Left cardiac atrium (tissue), 4 donors: ENCODE measurements at regions not wholly inside any gene's neighbourhood (a gene's known extent, or its start where the extent isn't known, plus 50 kb on each side); places are given as distances from the start of the nearest gene placed in this dataset.

ENCODE experiments used
- ATAC-seq, 2 donors: fragments of 200-7000 bp; cut with Tn5 transposase; one replicate each; pipeline ENCODE4 v1.9.1; 2020; ENCODE audit warnings: mild to moderate bottlenecking in 2 of 2, moderate library complexity in 2 of 2
- DNase-seq: peaks from one replicate; pipeline ENCODE4 v3.0.0-alpha.2; 2020
- intact Hi-C, 2 donors: fragments of 100-400 bp; cut with DNase I; formaldehyde crosslinking; loops; one replicate each; pipeline versions ENCODE4 v1.14.1 to v1.15.1; 2022 to 2023
- donor health status: DM: no; HTN: yes; CAD: no.
- donor health status: DM: no; HTN: yes; CAD: no; lungs with severe emphysema.
- donor health status: DM: yes; HTN: yes; CAD: no.
- donor health status: Dilated cardiomyopathy.

DNA sequence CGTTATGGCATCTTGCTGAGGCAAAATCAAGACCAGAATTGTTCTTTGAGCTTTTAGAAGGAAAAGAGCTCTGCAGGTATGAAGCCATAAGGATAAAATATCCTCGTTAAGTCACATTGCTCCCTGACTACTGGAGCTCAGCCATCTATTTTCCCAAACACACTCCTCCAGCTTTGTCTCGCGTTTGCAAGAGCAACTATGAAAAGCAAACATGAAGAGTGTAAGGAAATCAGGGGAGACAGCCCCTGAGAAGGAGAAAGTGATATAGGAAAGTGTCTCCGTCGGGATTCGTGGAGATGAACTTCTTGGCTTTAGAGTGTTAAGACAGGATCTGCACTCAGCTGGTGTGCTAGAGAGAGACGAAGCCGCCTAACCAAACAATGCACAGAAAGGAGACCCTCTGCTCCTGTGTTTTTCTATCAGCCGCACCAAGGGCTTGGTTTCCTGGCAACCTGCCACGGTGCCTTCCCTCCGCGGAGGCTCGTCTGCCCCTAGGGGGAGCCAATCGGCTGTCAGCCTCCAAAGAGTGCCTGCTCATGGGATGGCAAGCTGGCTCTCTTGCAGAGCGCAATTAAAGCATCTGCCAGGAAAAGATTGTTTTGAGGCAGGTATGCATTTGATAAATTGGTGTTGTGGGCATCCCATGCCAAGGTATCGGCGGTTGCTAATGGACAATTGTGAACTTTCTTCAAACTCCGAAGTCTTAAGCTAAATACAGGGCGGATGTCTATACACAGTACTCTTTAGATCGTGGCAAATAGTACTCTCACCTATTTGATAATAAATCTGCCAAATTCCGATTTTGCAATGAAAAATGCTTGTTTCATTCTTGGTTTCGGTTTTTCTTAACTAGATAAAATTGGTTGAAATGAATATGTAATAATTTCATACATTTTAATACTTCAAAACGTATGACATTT, 603.2 kb downstream of the RNF144B start:
- DNase-seq (peak; percentile 83), ATAC-seq (peak; percentile 67 to 71)
- intact Hi-C loops, result loop anchor here in 1 of 2 donors (10.0 kb wide), 1 partner anchor 1064 kb away; no protein-coding TSS in a partner anchor

DNA sequence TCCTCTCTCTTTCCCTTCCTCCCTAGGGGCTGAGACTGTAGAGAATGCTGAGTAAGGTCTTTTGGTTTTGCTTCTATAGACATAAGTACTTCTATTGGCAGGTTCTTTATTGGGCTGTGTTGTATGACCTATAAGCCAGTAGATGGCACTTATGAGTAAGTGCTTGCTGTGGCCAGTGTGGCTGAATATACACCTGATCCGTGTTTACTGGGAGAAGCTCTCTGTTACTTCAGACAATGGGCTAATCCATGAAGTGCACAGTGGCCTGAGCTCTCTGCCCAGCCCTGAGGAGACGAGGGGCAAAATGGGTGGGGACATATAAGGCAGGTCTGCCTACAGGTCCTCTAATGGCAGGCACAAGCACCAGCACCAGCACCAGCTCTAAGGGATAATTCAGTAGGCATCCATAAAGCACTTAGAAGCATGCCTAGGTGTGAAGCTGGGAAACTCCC, 610.3 kb downstream of the RNF144B start:
- intact Hi-C loops, result loop anchor here in 1 of 2 donors (10.0 kb wide), 1 partner anchor 1057 kb away; no protein-coding TSS in a partner anchor
- no peak for DNase-seq
- peak; percentile 44 to 59 for ATAC-seq

DNA sequence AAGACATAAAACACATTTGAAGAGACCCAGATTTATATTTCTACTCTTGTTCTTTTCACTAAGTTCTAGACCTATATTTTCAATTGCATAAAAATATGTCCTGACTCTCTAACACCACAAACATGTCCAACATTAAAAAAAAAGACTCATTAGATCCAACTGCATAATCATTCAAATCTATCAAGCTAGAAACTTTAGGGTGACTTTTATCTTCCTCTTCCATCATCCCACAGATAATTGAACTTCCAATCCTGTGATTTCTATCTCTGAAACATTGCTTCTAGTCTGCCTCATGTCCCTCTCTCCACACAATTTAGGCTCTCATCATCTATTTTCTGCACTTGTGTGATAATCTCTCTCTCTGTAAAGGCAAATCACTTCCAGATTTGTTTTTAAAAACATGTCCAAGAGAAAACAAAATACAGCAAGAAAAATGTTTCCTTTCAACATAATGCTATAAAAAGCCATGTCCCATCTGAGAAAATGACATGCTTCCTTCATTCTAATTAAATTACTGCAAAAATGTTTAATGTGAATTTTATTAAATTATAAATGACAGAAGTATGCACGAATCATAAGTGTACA, 615.9 kb downstream of the RNF144B start:
- intact Hi-C loops, result no loop called here
- DNase-seq, result no peak
- no peak for ATAC-seq

DNA sequence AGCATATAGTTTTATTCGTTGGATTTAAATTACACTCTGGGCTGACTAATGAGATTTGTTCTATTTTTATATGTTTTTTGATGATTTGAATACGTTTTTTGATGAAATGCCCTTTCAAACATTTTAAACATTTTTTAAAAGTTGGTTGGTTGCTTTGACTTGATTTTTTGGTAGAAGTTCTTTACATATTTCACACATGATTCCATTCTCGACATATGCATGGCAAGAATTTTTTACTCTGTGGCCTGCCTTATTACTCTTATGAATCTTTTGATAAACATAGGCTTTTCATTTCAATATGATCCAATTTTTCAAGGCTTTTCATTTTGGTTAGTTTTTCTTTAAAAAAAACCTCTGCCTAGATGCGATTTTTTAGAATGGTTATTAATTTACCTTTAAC, 617.0 kb downstream of the RNF144B start:
- ATAC-seq (no peak), DNase-seq (no peak)
- intact Hi-C loops, result no loop called here

DNA sequence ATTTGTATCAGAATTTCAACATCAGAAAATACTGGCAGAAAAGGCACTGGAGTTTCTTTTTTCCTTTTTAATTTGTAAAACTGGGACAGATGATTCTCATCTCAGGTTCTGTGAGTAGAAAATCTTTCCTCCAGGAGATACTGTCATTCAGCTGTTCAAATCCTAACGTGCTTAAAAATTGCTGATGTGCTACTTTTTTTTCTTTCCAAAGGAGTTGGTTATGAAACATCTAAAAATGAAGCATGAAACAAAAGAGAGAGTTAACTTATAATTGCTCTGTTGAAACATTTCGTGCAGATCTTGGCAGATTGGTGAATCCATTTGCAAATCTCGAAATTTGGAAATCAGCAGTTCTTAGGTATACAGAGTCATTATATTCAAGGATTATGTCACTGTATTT, 622.6 kb downstream of the RNF144B start:
- ATAC-seq (no peak), DNase-seq (no peak)
- intact Hi-C loops, result loop anchor here in 1 of 2 donors (10.0 kb wide), 1 partner anchor 845 kb away; no protein-coding TSS in a partner anchor

DNA sequence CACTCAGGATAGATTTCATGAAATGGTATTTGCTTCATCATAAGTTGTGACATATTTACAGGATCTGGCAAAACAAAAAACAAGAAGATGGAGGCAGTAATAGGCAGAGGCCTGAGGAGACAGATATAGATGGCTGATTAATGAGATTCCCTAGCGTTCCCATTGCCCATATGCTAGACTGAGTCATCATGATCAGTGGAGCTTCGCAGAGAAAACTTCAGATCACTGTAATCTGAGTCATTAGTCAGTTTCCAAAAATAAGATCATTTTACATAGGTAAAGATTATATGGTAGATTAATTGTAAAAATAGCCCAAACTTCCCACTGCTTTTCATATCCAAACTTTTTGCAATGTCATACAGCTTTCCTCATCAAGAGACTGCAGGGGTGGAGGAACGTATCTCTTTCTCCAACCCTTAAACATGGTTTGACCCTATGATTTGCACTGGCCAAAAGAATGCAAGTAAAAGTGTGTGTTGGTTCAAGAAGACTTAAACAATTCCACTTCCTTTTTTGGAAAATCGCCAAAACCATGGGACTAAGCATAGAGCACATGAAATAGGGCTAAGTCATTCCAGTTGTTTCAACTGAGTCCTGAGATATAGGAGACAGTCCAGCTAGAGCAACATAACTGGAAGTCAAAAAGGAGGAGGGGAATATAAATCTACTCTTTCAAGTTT, 626.0 kb downstream of the RNF144B start:
- intact Hi-C loops, result loop anchor here in 1 of 2 donors (10.0 kb wide), 1 partner anchor 842 kb away; no protein-coding TSS in a partner anchor
- ATAC-seq (no peak), DNase-seq (no peak)

DNA sequence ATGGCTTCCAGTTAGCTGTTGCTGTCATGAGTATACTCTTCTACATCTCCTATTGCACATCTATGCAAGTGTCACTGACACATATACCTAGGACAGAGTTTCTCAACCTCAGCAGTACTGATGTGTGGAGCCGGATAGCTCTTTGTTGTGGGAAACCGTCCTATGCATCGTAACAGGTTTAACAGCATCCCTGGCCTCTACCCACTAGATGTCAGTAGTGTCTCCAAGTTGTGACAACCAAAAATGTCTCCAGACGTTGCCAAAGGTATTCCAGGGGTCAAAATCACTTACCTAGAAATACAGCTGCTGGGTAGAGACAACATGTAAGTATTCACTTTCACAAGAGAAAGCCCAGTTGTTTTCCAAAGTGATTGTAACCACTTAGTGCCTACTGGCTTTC, 637.6 kb downstream of the RNF144B start:
- intact Hi-C loops, result loop anchor here in 1 of 2 donors (5.0 kb wide), 1 partner anchor 188 kb away; no protein-coding TSS in a partner anchor
- ATAC-seq, result peak; percentile 34 to 70
- no peak for DNase-seq

DNA sequence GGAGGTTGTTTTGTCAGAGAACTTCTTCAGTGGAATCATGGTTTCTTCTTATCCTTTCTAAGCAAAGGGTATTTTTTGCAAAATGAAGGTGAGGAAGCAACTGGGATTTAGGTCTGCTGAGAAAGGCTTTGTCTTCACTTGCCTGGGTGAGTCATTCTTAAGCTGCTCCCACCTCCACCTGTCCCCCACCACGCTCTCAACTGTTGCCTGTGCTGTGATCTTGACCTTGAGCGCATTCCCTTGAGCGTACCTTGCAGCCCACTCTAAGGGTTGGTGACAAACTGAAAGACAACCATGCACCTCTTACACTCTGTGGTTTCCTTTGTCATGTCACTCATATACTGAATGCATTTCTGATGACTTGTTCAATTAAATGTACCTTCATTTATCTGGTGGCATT, 641.1 kb downstream of the RNF144B start:
- intact Hi-C loops, result no loop called here
- DNase-seq, result no peak
- no peak for ATAC-seq

DNA sequence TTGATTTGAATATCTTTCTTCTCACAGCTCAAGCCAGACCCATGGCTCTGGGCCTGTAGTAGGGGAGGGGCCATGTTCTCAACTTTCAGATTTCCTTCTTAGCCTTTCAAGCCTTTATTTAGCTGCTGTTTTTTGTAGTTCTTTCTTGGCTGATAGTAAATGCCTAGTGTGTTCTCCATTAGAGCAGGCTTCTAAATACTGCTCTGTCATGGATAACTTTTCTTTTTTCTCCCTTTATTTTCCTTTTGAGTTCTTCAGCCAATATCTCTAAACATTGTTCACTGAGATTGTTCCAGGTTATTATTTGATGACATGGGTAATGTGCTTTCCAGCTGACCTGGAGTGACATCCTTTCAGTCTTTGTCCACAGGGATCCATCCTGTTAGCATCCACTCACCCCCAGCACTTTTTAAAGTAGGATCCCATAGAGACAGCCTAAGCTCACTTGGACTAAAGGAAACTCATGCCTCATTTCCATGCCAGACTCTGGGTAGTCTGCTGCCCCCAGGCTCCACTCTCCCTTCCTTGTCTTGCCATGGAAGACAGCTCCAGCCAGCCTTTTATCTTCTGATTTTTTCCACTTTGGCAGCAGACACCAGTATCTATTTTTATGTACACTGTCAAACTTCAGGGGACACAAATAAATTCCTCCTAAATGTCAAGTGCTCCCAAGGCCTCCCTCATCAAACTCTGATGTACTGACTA, 645.6 kb downstream of the RNF144B start:
- ATAC-seq, result peak; percentile 68 to 71
- intact Hi-C loops, result no loop called here
- DNase-seq, result no peak

DNA sequence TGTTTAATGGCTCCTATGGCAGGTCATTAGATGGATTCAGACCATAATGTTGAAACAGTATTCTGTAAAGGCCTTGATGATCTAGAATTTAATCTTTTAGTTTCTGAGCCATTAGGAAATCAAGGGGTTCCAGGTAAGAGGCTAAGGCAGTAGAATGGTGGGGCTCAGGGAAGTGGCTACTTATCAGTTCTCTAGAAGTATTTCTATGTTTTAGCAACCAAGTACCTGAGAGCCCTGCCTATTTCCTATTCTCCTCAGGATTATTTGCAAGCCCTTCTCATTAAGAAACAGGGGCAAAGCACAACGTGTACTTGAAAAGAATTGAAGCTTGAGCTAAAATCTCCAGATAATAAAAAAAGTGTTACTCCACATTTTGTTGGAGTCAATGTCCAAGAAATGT, 646.5 kb downstream of the RNF144B start:
- DNase-seq (no peak), ATAC-seq (no peak)
- intact Hi-C loops, result no loop called here

DNA sequence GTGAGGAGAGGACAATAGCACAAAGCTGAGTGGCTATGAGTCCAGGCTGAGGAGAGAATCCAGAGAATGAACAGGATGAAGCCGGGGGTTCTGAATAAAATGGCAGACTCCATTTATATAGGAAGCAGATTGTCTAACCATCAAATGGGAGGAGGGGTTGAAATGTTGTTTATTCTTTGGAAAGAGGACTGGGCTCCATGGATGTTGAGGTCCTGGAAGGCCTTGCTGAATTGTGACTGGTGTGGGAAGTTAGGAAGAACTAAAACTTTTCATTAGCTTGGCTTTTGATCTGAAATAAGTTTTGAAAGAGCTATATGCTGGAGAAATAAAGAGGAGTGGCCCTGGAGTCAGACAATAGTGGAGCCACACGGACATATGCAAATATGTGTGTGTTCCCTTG, 647.8 kb downstream of the RNF144B start:
- DNase-seq (no peak), ATAC-seq (no peak)
- intact Hi-C loops, result no loop called here

DNA sequence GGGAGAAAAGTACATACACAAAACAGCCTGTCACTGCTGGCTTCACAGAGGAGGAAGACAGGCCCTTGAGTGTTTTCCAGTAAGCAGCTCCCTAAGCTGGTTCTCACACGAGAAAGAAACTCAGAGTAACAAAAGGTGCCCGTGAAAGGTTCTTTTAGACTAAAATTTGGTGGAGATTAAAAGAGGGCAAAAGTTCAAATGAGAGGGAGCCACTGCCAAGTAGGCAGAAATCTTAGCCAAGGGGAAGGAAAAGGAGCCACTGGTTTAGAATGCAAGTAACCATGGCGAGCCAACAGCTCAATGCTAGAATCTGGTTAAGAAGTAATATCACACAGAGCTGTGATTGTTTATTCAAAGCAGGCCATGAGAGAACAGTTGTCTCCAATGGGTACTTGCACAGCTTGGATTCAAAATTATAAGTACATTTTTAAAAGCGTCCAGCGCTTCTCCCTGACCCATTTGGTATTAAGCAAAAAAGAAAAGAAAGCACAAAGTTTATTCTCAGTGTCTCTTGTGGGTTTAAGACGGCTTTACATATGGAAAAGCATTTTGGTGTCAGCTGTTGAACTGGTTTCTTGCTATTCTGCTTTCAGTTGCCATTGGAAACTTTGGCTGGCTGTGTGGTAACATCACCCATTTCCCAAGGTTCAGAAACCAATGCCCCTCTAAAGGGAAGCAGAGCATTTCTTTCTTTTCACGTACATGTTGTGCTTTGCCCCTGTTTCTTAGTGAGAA, 648.5 kb downstream of the RNF144B start:
- intact Hi-C loops, result no loop called here
- ATAC-seq, result peak; percentile 36 to 47

DNA sequence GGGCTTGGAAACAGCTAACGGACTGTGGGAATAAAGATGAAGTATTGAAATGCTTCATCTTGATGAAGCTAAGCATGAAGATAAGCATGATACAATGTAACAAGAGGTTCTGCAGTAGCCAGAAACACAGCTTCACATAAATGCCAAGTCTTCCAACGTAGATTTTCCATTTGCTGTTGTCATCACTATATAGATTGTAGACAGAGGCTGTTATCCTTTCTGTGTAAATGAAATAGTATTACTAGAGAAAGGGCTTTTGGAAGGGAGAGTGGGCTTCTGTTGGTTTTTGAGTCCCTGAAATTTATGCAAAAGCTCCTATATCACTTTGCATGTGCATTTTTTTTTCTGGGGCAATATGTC, 649.0 kb downstream of the RNF144B start:
- ATAC-seq (no peak), DNase-seq (no peak)
- intact Hi-C loops, result no loop called here

More for the DNA sequence above, 648.5 kb downstream of the RNF144B start:
- no peak for DNase-seq

DNA sequence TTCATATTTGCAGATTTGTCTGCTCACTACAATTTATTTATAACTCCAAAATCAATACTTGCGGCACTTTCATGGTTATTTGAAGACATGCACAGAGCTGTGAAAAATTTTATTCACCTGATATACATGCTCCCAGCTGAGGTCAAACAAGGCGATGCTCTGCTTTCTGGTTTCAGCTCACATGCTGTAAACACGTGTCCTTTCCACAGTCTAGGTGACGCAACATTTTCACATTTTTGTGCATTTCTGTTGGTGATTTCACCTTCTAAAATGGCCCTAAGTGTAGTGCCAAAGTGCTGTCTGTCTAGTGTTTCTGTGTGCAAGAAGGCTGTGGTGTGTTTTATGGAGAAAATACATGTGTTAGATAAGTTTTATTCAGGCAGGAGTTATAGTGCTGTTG, 650.5 kb downstream of the RNF144B start:
- no peak for DNase-seq
- no peak for ATAC-seq
- intact Hi-C loops, result no loop called here

DNA sequence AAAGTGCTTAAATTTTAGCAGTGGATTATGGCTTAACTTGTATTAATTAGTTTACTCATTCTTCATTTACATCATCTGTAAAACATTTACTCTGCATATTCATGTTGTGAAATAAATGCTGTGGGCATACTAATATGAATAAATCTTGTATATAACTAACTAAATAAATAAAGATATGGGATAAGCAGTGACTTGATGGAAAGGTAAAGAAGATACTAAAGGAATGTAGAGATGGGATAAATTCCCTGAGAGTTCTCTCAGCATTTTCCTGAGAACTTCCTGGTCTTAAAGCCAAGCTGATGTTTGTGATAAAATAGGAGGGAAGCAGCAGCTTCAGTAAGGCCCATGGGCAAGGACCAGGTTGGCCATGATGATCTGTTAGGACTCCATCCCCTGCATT, 652.1 kb downstream of the RNF144B start:
- ATAC-seq (no peak), DNase-seq (no peak)
- intact Hi-C loops, result no loop called here

DNA sequence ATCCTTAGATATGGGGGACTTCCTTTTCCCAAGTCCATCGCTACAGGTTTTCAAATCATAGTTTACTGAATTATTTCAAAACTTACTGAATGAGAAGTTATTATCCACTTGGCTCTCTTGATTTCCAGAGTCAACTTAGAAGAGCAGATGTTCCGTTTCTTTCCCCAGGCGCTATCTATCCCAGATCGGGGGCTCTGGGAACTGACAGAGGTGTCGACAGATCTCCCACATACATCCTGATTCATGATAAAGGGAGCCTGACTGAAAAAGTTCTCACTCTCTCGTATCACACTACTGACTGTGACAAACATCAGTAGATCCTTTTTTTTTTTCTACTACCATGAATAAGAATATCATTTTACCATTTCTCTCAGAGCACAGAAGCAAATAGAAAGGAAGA, 654.8 kb downstream of the RNF144B start:
- DNase-seq, result no peak
- ATAC-seq, result no peak
- intact Hi-C loops, result no loop called here

DNA sequence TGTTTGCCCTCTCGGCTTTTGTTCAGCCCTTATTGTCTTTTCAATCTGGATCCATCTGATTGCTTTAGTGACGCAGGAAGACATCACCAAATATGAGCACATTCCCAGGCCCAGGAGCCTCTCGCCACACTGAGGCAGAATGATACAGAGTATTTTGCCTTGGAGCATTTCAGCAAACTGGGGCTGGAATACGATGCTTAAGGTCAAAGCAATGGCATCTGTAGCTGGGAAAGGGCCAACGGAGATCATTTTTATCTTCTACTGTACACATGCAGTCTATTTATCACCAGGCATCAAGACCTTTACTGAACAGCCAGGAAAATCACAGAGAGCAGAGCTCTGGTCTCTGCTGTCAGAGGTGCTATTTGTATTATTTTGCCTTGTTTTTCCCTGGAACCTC, 655.3 kb downstream of the RNF144B start:
- ATAC-seq, result no peak
- DNase-seq, result no peak
- intact Hi-C loops, result no loop called here

DNA sequence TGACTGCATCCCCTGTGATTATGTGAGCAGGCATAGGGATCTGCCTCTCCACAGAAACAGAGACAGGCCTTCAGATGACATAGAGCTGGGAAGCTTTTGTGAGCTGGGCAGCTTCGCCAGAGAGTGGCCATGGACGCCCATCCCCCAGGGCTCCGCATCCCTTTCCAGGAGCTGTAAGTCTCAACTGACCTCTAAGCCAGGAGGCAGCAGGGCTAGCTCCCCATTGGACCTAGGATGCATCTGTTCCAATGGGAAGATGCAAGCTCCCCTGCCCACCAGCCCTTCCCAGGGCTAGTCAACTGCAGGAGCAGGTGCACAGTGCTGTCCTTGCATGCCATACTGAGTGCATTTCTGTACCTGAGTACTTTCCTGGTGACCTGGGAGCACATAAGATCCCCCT, 663.6 kb downstream of the RNF144B start:
- intact Hi-C loops, result no loop called here
- no peak for ATAC-seq

DNA sequence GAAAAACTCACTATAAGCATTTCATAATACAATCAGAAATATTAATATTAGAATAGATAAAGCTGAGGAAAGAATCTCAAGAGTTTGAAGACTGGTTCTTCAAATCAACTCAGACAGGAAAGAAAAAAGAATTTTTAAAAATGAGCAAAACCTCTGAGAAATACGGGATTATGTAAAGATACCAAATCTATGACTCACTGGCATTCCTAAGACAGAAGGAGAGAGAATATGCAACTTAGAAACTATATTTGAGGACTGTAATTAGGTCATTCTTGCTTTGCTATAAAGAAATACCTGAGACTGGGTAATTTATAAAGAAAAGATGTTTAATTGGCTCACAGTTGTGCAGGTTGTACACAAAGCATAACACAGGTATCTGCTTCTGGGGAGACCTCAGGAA, 665.1 kb downstream of the RNF144B start:
- intact Hi-C loops, result no loop called here
- peak in 1 of 2 donors; percentile 37 for ATAC-seq

More for the DNA sequence above, 663.6 kb downstream of the RNF144B start:
- no peak for DNase-seq

More for the DNA sequence above, 665.1 kb downstream of the RNF144B start:
- no peak for DNase-seq
